HEK293T (cell line): ENCODE measurements at regions not wholly inside any gene's neighbourhood (a gene's known extent, or its start where the extent isn't known, plus 50 kb on each side); places are given as distances from the start of the nearest gene placed in this dataset.

ENCODE experiments used
- CTBP1 ChIP-seq: fragments of 450-650 bp; IDR thresholded peaks from 2 replicates; pipeline ENCODE4 v1.6.1; 2016; ENCODE audit warnings: borderline replicate concordance
- ELF4 ChIP-seq: fragments of 450-650 bp; IDR thresholded peaks from 2 replicates; pipeline ENCODE4 v1.6.1; 2017; ENCODE audit warnings: antibody characterized with exemption
- SP1 ChIP-seq: fragments of 450-650 bp; IDR thresholded peaks from 2 replicates; pipeline ENCODE4 v1.6.1; 2017
- SUZ12 ChIP-seq: fragments of 450-650 bp; IDR thresholded peaks from 2 replicates; pipeline ENCODE4 v1.6.1; 2016; ENCODE audit warnings: mild to moderate bottlenecking

GRCh38 chr12:114186241-114187002 is 219.5 kb downstream of the TBX5 start:
- TF ChIP-seq SP1 (no peak), CTBP1 (no peak), ELF4 (no peak), SUZ12 (no peak)
